ENCODE measurements at regions not wholly inside any gene's neighbourhood (a gene's known extent, or its start where the extent isn't known, plus 50 kb on each side); places are given as distances from the start of the nearest gene placed in this dataset.

DNA sequence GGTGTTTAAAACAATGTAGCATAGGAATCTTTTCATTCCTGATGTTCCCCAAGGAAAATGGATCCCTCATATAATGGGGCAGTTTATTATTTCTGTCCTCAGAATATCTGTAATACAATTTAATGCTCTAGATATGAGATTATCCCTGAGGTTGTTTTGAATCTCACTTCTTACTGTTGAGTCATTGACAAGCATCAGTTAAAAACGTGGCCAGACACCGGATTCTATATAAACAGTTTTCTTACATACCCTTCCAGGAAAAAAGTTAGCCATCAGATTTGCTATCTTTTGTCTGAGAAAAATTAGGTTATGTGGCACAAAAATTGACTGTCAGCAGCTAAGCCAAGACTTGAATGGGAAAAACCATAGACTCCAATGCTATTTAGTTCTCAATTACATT, 539.8 kb upstream of the CELF2 start:
- DNase-seq (ENCODE audit: low read depth), result no peak

GRCh38 chr10:10479465-10479864, 538.2 kb upstream of the CELF2 start:
- no peak for DNase-seq (ENCODE audit: low read depth)

DNA sequence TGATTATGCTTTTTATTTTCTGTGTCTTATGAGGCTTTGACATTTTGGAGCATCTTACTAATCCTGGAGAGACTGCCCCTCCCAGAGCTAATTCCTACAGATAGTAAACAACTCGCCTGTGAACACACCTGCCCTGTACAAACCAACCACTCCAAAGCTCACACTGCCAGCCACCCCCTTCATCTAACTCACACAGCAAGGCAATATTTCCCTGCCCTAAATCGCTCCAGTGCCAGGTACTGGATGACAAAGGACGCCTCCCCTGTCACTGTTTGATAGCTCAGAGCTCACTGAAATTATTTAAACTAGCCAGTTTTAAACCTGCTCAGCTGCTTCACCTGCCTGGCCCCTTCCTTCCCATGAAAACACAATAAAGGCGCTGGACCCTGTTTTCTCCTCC, 535.1 kb upstream of the CELF2 start:
- no peak for DNase-seq (ENCODE audit: low read depth)

DNA sequence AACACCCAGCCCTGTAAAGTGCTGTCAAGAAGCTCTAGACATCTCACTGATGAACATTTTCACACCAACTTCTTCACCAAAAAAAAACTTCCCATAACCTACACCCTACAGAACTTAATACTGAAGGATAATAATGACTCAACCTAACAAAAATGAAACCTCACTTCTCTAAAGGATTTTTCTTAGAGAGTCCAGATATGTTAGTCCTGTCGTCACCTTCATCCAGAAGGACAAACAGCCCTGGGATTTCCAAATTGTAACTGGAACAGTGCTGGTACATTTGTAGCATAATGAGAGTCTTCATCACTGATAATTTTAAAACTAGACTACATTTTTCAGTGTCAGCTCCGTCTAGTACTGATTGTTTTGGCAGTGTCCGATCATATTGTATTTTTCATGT, 528.6 kb upstream of the CELF2 start:
- no peak for DNase-seq (ENCODE audit: low read depth)

- DNase-seq (ENCODE audit: low read depth), result no peak
Observed at GRCh38 chr10:10489805-10490571, 527.7 kb upstream of the CELF2 start.

- DNase-seq (ENCODE audit: low read depth), result no peak
Observed at GRCh38 chr10:10490581-10490980, 527.1 kb upstream of the CELF2 start.

GRCh38 chr10:10492420-10492819, 525.3 kb upstream of the CELF2 start:
- DNase-seq (ENCODE audit: low read depth), result no peak

DNA sequence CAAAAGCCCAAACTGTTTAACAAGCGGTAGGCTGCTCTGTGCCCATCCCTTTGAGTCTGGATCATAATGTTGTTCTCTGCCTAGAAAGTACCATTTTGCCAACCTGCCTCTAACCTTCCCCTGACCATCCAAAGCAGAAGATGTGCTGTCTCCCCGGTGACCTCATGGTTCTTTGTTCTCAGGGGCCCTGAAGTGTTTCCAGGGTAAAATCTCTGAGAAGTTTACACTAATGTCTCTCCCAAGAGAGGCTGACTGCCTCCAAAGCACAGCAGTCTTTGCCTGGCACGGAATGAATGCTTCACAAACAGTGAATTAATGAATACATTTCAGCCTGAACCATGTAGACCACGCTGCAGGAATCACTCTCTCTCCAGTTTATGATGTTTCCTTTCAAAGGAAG, 523.8 kb upstream of the CELF2 start:
- no peak for DNase-seq (ENCODE audit: low read depth)

DNA sequence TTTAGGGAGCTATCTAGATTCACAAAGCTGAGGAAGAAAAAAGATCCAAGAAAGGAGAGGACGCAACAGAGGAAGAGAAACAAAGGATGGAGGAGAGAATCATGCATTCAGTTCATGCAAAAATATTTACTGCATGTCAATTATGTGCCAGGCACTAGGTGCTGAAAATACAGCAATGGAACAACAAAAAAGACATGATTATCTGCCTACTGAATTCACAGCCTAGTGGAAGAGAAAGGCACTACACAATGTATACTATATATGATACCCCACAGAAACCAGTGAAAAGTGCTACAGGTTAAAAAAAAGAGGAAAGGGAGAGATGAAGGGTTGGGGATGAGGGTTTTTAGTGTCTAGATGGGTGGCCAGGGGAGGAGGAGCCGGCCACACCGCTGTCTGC, 520.4 kb upstream of the CELF2 start:
- DNase-seq (ENCODE audit: low read depth), result no peak

GRCh38 chr10:10498781-10499180, 518.9 kb upstream of the CELF2 start:
- DNase-seq (ENCODE audit: low read depth), result no peak

GRCh38 chr10:10499839-10500238, 517.8 kb upstream of the CELF2 start:
- DNase-seq (ENCODE audit: low read depth), result no peak

DNA sequence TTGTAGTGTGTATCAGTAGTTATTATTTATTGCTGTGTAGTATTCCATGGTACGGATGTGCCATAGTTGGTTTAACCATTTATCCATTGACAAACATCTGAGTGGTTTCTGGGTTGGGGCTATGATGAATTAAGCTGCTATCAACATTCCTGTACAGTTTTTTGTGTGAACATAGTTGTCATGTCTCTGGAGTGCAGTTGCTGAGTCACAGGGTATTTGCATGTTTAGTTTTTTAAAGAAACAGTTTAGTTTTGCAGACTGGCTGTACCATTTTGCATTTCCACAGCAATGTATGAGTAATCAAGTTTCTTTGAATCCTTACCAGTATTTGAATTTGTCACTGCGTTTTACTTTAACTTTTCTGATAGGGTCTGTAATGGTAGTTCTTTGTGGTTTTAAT, 516.7 kb upstream of the CELF2 start:
- DNase-seq (ENCODE audit: low read depth), result no peak

DNA sequence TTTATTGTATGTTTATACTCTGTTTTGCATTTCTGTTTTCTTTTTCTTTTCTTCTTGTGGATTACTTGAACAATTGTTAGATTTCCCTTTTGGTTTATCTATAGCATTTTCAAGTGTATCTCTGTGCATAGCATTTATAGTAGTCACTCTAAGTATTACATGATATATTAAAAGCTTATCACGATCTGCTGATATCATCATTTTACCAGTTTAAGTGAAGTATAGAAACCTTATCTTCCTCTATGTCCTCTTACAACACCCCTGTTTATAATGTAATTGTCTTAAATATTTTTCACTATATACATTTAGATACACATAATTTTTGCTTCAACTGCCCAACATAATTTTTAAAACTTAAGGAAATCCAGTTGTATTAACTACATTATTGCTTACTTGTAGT, 513.9 kb upstream of the CELF2 start:
- DNase-seq (ENCODE audit: low read depth), result no peak

- no peak for DNase-seq (ENCODE audit: low read depth)
Observed at GRCh38 chr10:10508211-10508610, 509.5 kb upstream of the CELF2 start.

DNA sequence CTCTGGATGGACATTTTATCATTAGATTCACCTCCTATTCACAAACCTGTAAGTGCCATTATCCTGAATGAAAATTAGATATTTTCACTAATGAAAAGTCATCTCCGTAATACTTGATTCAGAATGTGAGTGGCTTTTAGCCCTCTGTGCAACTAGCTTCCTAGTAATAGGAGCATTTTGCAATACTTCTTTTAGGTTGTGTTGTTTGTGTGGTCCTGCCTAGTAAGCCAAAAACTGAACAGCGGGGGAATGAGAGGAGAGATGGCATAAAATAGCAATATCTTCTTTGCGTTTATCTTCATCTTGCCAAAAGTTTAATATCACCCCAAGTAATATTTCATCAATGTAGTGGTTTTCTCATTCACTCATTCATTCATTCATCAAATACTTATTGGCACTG, 507.5 kb upstream of the CELF2 start:
- DNase-seq (ENCODE audit: low read depth), result no peak

DNA sequence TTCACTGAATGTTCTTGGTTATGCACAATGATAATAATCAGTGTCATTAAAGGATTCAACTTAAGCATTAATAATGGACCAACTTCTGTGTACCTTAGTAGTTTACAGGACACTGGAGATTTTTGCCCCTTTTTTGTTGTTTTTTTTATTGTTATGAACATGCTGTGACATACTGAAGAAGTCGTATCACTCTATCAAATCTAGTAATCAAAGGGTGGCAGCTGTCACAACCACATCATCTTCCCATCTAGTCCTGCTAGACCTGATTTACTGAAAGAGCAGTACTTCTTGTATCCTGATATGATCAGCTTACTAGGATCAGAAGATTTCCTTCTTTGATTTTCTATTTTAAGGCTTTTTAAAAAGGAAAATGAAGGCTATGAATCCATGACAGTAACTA, 504.6 kb upstream of the CELF2 start:
- no peak for DNase-seq (ENCODE audit: low read depth)

- no peak for DNase-seq (ENCODE audit: low read depth)
Observed at GRCh38 chr10:10513898-10514297, 503.8 kb upstream of the CELF2 start.

GRCh38 chr10:10514797-10515196, 502.9 kb upstream of the CELF2 start:
- no peak for DNase-seq (ENCODE audit: low read depth)

DNA sequence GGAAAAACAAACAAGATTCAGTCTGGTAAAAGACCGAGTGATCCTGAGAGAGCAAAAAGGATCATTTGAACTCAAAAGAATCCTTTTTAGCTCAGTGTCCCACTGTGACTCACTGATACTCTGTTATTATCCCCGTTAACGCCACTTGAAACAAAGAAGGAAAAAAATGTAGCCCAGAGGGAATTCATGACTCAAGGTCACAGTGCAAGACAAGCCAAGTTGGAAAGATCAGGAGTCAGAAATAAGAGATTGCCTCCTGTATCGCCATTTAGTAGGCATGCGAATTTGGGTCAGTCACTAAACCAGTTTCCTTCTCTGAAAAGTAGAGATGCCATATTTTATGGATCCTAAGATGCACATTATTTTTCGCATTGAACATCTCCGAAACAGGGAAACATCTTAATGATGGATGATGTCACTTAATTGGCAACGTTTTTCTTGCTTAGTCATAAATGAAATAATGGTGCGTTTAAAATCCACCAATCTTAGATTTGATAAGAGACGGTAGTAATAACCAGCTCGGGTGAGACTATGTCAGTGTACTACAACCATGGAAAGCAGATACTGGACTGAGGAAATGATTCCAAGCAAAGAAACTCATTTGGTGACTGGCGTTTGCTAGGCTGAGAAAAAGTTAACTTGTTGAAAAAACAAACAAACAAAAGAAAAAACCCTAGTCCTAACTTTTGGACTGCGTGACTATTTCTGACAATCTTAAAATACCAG, 502.0 kb upstream of the CELF2 start:
- DNase-seq (ENCODE audit: low read depth), result no peak

DNA sequence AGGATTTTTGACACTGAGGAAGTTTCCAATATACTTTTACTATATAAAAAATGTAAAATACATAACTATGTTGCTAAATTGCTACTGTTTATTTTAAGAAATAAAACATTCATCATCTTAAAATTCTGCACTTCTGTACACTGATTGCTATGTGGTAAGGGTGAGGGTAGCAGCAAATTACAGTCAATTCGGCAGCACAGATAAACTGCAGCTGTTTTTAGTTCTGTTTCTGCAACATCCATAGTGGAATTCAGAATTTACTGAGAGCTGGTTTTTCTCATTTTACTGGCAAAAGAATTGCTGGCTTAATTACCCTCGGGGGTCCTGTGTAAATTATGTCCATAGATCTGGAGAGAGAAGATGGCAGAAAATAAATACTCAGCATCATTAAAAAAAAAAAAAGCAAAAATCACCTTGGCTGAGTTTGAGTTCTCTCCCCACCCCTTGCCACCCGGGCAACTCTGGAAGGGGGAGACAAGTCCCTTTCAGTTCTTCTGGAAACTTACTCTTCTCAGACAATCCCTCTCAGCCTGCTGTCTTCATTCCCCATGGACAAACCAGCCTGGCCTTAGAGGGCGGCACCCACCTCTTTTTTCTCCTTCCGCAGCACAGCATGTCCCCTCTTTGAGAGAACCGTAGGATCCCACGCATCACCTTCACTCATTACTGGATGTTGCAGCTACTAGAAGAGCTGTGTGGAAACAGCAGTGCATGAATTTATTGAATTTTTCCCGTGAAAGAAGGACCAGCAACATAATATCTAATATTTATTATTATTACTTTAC, 501.1 kb upstream of the CELF2 start:
- no peak for DNase-seq (ENCODE audit: low read depth)

GRCh38 chr10:10517866-10518265, 499.8 kb upstream of the CELF2 start:
- no peak for DNase-seq (ENCODE audit: low read depth)

DNA sequence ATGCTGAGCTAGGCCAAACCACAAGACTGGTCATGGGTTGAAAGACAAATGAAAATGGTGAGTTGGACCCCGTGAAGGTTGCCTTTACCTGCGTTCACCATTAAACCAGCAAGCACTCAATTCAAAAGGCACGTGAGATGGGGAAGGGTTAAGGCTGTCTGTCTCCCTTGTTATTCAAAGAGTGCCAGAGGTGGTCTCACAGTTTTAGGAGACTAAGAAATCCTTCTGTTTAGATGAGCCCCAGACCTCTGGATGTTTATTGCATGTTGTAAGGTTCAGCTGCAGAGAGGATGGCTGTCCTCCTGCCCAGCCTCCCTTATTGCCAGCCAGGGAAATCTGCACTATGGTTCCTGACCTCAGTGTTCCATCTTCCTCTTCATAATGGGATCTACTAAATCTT, 498.0 kb upstream of the CELF2 start:
- no peak for DNase-seq (ENCODE audit: low read depth)
